ENCODE measurements at regions not wholly inside any gene's neighbourhood (a gene's known extent, or its start where the extent isn't known, plus 50 kb on each side); places are given as distances from the start of the nearest gene placed in this dataset.
A peak's percentile ranks its signal among the peaks of the same experiment; 100 is the strongest.
"Not testable (repeated sequence)": the region's sequence is repeated elsewhere in the genome, so short reads cannot be mapped to it uniquely, and the experiment has no call there.

- DNase-seq (no peak), ATAC-seq (no peak)
- Histone ChIP-seq H3K27ac (no peak overlapping the region), H3K9me3 (no peaks in the 10 kb centered on the region), H3K27me3 (no peaks in the 10 kb centered on the region), H3K4me1 (no peaks in the 10 kb centered on the region), H3K4me3 (no peak overlapping the region), H3K36me3 (no peaks in the 10 kb centered on the region)
- intact Hi-C loops (cut with DNase I), result no loop called here
- TF ChIP-seq CTCF (IDR thresholded peaks at IDR 0.05), result peak; percentile 9
These were observed 247.0 kb downstream of the USP25 start for GRCh38 chr21:15976807-15977206.

DNA sequence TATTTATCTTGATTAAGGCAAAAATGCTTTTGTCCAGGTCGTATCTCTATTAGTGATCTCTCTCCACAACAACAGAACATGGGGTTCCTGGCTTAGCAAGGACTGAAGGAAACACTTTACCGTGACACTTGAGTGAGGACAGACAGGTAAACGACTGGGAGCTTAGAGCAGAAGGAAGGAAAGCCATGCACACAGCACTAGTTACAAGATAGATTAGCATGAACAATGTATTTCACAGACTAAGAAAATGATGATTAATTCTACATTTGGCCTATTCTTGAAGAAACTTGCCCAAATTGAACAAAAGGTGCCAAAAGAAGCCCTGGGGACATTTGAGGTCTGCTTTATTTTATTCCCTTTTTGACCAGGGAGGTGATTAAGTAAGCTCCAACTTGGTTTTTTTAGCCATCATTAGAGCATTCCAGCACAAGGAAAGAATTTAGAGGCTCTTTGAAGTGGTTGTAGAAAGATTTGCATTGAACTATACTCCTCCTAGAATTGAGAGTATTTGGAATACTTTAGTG lies 248.5 kb downstream of the USP25 start:
- intact Hi-C loops (cut with DNase I), result no loop called here
- H3K4me1 ChIP-seq, result no peaks in the 10 kb centered on the region
- H3K27me3 ChIP-seq, result no peaks in the 10 kb centered on the region
- no peaks in the 10 kb centered on the region for H3K9me3 ChIP-seq
- no peak for DNase-seq
- H3K36me3 ChIP-seq, result no peaks in the 10 kb centered on the region
- H3K27ac ChIP-seq, result no peak overlapping the region
- ATAC-seq, result peak; percentile 57
- no peak for TF ChIP-seq CTCF (IDR thresholded peaks at IDR 0.05)
- no peak overlapping the region for H3K4me3 ChIP-seq

DNA sequence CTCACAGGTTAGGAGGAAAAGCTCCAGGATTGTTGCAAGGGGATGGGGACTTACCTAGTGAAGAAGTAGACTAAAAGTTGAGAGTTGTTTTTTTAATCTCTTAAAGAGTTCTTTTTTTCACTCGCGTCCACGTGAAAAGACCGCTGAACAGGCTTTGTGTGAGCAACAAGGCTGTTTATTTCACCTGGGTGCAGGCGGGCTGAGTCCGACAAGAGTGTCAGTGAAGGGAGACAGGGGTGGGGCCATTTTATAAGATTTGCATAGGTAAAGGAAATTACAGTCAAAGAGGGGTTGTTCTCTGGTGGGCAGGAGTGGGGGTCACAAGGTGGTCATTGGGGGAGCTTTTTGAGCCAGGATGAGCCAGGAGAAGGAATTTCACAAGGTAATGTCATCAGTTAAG lies 249.7 kb downstream of the USP25 start:
- H3K27ac ChIP-seq; intact Hi-C loops (cut with DNase I); H3K4me1 ChIP-seq; H3K27me3 ChIP-seq; ATAC-seq; H3K4me3 ChIP-seq; H3K9me3 ChIP-seq; DNase-seq; H3K36me3 ChIP-seq: not testable (repeated sequence)

DNA sequence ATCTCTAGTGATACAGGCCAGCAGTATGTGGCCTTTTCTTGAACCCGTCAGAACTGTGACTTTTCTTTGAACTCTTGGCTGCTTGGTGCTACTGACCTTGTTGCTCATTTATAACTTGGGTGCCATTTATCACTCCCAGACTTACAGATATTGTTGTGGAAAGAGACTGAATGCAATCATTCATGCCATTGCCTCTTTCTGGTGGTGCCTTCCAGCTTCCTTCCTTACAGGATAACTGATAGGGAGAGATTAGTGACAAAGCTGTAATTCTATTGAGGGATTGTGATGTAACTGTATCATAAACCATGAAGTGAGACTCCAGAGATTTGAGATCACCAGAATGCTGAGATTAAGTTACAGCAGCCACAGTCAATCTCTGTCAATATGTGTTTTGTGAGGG lies 256.5 kb downstream of the USP25 start:
- H3K4me1 ChIP-seq, result no peaks in the 10 kb centered on the region
- TF ChIP-seq CTCF (IDR thresholded peaks at IDR 0.05), result no peak
- no peak overlapping the region for H3K27ac ChIP-seq
- no peaks in the 10 kb centered on the region for H3K27me3 ChIP-seq
- no peaks in the 10 kb centered on the region for H3K9me3 ChIP-seq
- intact Hi-C loops (cut with DNase I), result no loop called here
- no peak overlapping the region for H3K4me3 ChIP-seq
- DNase-seq (no peak), ATAC-seq (no peak)
- no peaks in the 10 kb centered on the region for H3K36me3 ChIP-seq

DNA sequence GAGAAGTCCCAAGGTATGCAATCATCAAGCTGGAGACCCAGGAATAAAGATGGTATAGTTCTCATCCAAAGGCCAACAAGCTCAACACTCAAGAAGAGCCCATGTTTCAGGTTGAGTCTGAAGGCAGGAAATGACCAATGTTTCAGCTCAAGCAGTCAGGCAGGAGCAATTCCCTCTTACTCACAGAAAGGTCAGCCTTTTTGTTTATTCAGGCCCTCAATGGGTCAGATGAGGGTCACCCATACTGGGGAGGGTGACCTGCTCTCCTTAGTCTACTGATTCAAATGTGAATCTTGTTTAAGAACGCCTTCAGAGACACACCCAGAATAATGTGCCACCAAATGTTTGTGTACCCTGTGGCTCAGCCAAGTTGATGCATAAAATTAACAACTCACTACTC lies 262.4 kb downstream of the USP25 start:
- DNase-seq (no peak), ATAC-seq (no peak)
- Histone ChIP-seq H3K4me3 (no peak overlapping the region), H3K4me1 (no peaks in the 10 kb centered on the region), H3K9me3 (no peaks in the 10 kb centered on the region), H3K27me3 (no peaks in the 10 kb centered on the region), H3K27ac (no peak overlapping the region), H3K36me3 (no peaks in the 10 kb centered on the region)
- TF ChIP-seq CTCF (IDR thresholded peaks at IDR 0.05), result no peak
- intact Hi-C loops (cut with DNase I), result no loop called here

DNA sequence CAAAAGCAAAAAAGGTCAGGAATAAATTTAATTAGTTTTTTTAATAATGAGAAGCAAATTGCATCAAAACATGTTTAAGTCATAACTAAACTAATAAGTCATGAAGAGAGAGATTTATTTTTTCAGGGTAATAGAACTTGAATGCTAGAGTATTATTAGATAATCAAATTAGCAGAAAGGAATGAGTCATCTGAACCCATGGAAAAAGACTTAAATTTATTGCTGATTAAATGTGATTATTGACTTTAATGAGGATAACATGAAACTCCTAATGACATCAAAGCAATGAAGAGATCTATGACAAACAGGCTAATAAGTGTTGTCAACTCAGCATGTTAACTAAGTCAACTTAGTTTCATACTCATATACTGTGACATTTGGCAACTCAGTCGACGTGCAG lies 264.2 kb downstream of the USP25 start:
- Histone ChIP-seq H3K9me3 (no peaks in the 10 kb centered on the region), H3K36me3 (no peaks in the 10 kb centered on the region), H3K4me1 (no peaks in the 10 kb centered on the region), H3K4me3 (no peak overlapping the region), H3K27ac (no peak overlapping the region), H3K27me3 (no peaks in the 10 kb centered on the region)
- no peak for ATAC-seq
- TF ChIP-seq CTCF (IDR thresholded peaks at IDR 0.05), result no peak
- intact Hi-C loops (cut with DNase I), result no loop called here
- no peak for DNase-seq
